Panc1 (cell line): ENCODE measurements at regions not wholly inside any gene's neighbourhood (a gene's known extent, or its start where the extent isn't known, plus 50 kb on each side); places are given as distances from the start of the nearest gene placed in this dataset.

ENCODE experiments used
- ATAC-seq: fragments of 200-7000 bp; cut with Tn5 transposase; 2 replicates; pipeline ENCODE4 v1.9.1; 2020; ENCODE audit warnings: mild to moderate bottlenecking, moderate library complexity
- BruUV-seq: library from RNA; stranded (reverse); fragments of 400-500 nt; replicated peaks from 2 replicates; lab custom pipeline; 2021; lab: Mats Ljungman, UMichigan
- CTCF ChIA-PET: fragments of 300-600 bp; sonication (Branson Sonifier 250); formaldehyde crosslinking; loops from one replicate; lab custom pipeline; 2022; ENCODE audit warnings: antibody characterized with exemption; lab: Charles Lee
- POLR2A ChIA-PET: fragments of 300-600 bp; sonication (Branson Sonifier 250); formaldehyde crosslinking; loops from one replicate; lab custom pipeline; 2022; ENCODE audit warnings: antibody characterized with exemption; lab: Charles Lee
- DNase-seq: peaks from one replicate; pipeline ENCODE4 v3.0.0-alpha.2; 2010; ENCODE audit warnings: low read depth, low spot score
- H3K27ac ChIP-seq: 2 replicates; pipeline ENCODE4 v1.5.1; 2011; ENCODE audit warnings: mild to moderate bottlenecking, low read length, inconsistent platforms
- H3K27me3 ChIP-seq: fragments of 200-500 bp; sonication (Bioruptor generic); 2 replicates; pipeline ENCODE4 v1.6.0; 2014; ENCODE audit warnings: low read length, inconsistent platforms; ENCODE audit not compliant: control insufficient read depth, insufficient read depth
- H3K36me3 ChIP-seq: fragments of 200-500 bp; sonication (Bioruptor generic); 2 replicates; pipeline ENCODE4 v1.5.1; 2014; ENCODE audit warnings: inconsistent platforms, mild to moderate bottlenecking, low read length, moderate library complexity; ENCODE audit not compliant: control insufficient read depth, insufficient read depth
- H3K4me1 ChIP-seq: 2 replicates; pipeline ENCODE4 v1.5.1; 2011; ENCODE audit warnings: inconsistent platforms, mild to moderate bottlenecking, low read length, moderate library complexity; ENCODE audit not compliant: control insufficient read depth, insufficient read depth
- H3K4me3 ChIP-seq, 2 experiments: 2 replicates each; pipeline ENCODE4 v1.5.1; 2011 to 2012; ENCODE audit warnings: low read depth in 2 of 2, low read length in 2 of 2, mild to moderate bottlenecking in 2 of 2, inconsistent platforms in 1 of 2, moderate library complexity in 1 of 2
- H3K9me3 ChIP-seq: fragments of 200-500 bp; sonication (Bioruptor generic); 2 replicates; pipeline ENCODE4 v1.5.1; 2014; ENCODE audit warnings: low read depth, mild to moderate bottlenecking, inconsistent platforms, low read length, moderate library complexity; ENCODE audit not compliant: control insufficient read depth, insufficient read depth
- POLR2AphosphoS5 ChIP-seq: IDR thresholded peaks from 2 replicates; pipeline ENCODE4 v1.6.1; 2012; ENCODE audit warnings: mild to moderate bottlenecking, low read depth, low read length, moderate library complexity
- SIN3A ChIP-seq: IDR thresholded peaks from 2 replicates; pipeline ENCODE4 v1.6.1; 2012; ENCODE audit warnings: low read depth, mild to moderate bottlenecking, low read length, moderate library complexity, borderline replicate concordance; ENCODE audit not compliant: insufficient read depth
- TCF7L2 ChIP-seq: IDR thresholded peaks from 2 replicates; pipeline ENCODE4 v1.6.1; 2011; ENCODE audit warnings: mild to moderate bottlenecking, low read depth, low read length, inconsistent platforms
- in situ Hi-C: cut with HindIII; loops from 2 replicates; pipeline ENCODE4 v1.10.0; 2016; ENCODE audit warnings: low sequenced_read_pairs, low pct_unique_long_range_greater_than_20kb
- intact Hi-C: fragments of 100-400 bp; cut with micrococcal nuclease; formaldehyde crosslinking; loops from one replicate; pipeline ENCODE4 v1.10.0; 2022; ENCODE audit not compliant: unreplicated experiment
- TF ChIP-seq, protein P1 (sequence below): fragments of 450-650 bp; IDR thresholded peaks from 2 replicates; pipeline ENCODE4 v1.5.1; 2017; ENCODE audit warnings: mild to moderate bottlenecking
- TF ChIP-seq, protein P2 (sequence below), 2 experiments: IDR thresholded peaks; 2 replicates each; pipeline ENCODE4 v1.6.1; 2011 to 2012; ENCODE audit warnings: low read depth in 2 of 2, control low read depth in 1 of 2, low read length in 1 of 2, mild to moderate bottlenecking in 1 of 2, moderate library complexity in 1 of 2; ENCODE audit not compliant: insufficient read depth in 1 of 2

DNA sequence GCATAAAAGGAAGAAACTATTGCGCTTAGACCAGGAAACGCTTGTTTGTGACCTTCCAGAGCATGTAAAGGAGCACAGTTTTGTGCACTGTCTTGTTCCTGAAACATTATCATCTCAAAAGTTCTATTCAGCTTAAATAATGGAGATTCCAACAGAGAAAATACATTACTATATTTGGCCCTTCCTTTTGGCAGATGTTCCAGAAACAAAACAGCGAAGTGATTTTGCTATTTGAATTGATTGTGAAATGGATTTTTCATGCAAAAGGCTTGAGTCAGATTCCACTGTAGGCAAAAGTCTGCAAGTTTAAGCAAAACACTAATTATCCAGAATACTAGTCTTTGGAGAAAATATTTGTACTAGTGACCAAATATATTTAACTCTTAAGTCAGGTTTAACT lies 80.3 kb upstream of the PTBP2 start:
- ChIA-PET CTCF (no interaction called here), POLR2A (no interaction called here)
- H3K27ac ChIP-seq: no peak overlapping the region
- no peaks in the 10 kb centered on the region for H3K36me3 ChIP-seq
- no peaks in the 10 kb centered on the region for H3K27me3 ChIP-seq
- H3K4me1 ChIP-seq: no peaks in the 10 kb centered on the region
- H3K4me3 ChIP-seq: no peak overlapping the region
- DNase-seq: no peak
- BruUV-seq: no TSS peak
- intact Hi-C loops (no loop called here), in situ Hi-C loops (no loop called here)
- H3K9me3 ChIP-seq: no peaks in the 10 kb centered on the region
- TF ChIP-seq TCF7L2 (no peak), POLR2AphosphoS5 (no peak), SIN3A (no peak)
- TF ChIP-seq, protein P1, sequence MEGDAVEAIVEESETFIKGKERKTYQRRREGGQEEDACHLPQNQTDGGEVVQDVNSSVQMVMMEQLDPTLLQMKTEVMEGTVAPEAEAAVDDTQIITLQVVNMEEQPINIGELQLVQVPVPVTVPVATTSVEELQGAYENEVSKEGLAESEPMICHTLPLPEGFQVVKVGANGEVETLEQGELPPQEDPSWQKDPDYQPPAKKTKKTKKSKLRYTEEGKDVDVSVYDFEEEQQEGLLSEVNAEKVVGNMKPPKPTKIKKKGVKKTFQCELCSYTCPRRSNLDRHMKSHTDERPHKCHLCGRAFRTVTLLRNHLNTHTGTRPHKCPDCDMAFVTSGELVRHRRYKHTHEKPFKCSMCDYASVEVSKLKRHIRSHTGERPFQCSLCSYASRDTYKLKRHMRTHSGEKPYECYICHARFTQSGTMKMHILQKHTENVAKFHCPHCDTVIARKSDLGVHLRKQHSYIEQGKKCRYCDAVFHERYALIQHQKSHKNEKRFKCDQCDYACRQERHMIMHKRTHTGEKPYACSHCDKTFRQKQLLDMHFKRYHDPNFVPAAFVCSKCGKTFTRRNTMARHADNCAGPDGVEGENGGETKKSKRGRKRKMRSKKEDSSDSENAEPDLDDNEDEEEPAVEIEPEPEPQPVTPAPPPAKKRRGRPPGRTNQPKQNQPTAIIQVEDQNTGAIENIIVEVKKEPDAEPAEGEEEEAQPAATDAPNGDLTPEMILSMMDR: no peak
- TF ChIP-seq, protein P2, sequence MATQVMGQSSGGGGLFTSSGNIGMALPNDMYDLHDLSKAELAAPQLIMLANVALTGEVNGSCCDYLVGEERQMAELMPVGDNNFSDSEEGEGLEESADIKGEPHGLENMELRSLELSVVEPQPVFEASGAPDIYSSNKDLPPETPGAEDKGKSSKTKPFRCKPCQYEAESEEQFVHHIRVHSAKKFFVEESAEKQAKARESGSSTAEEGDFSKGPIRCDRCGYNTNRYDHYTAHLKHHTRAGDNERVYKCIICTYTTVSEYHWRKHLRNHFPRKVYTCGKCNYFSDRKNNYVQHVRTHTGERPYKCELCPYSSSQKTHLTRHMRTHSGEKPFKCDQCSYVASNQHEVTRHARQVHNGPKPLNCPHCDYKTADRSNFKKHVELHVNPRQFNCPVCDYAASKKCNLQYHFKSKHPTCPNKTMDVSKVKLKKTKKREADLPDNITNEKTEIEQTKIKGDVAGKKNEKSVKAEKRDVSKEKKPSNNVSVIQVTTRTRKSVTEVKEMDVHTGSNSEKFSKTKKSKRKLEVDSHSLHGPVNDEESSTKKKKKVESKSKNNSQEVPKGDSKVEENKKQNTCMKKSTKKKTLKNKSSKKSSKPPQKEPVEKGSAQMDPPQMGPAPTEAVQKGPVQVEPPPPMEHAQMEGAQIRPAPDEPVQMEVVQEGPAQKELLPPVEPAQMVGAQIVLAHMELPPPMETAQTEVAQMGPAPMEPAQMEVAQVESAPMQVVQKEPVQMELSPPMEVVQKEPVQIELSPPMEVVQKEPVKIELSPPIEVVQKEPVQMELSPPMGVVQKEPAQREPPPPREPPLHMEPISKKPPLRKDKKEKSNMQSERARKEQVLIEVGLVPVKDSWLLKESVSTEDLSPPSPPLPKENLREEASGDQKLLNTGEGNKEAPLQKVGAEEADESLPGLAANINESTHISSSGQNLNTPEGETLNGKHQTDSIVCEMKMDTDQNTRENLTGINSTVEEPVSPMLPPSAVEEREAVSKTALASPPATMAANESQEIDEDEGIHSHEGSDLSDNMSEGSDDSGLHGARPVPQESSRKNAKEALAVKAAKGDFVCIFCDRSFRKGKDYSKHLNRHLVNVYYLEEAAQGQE (IDR thresholded peaks at IDR 0.05; ENCODE audit: insufficient read depth in 1 of 2, low read depth in 2 of 2, low read length in 1 of 2): no peak
- ATAC-seq: no peak

- DNase-seq (no peak), ATAC-seq (no peak)
- in situ Hi-C loops: no loop called here
- H3K4me1 ChIP-seq: no peaks in the 10 kb centered on the region
- POLR2A ChIA-PET: no interaction called here
- intact Hi-C loops: no loop called here
- H3K4me3 ChIP-seq: no peak overlapping the region
- no peaks in the 10 kb centered on the region for H3K9me3 ChIP-seq
- BruUV-seq: no TSS peak
- H3K36me3 ChIP-seq: no peaks in the 10 kb centered on the region
- TF ChIP-seq, protein P2 (IDR thresholded peaks at IDR 0.05; ENCODE audit: insufficient read depth in 1 of 2, low read depth in 2 of 2, low read length in 1 of 2): no peak
- TF ChIP-seq POLR2AphosphoS5: no peak
- no peak for TF ChIP-seq TCF7L2
- TF ChIP-seq, protein P1: no peak
- TF ChIP-seq SIN3A: no peak
- no peak overlapping the region for H3K27ac ChIP-seq
- no peaks in the 10 kb centered on the region for H3K27me3 ChIP-seq
- CTCF ChIA-PET: no interaction called here
Observed at GRCh38 chr1:96643519-96643918, 78.1 kb upstream of the PTBP2 start.
